Peyer's patch (tissue), 4 donors: ENCODE measurements at regions not wholly inside any gene's neighbourhood (a gene's known extent, or its start where the extent isn't known, plus 50 kb on each side); places are given as distances from the start of the nearest gene placed in this dataset.

Experiments used
- CTCF ChIP-seq, 6 experiments: fragments of 450-650 bp in 4 of 6; fragments of 200-600 bp in 2 of 6; sonication (generic) in 1 of 6; IDR thresholded peaks; one replicate each; pipeline ENCODE4 v1.5.1; 2017 to 2019; ENCODE audit warnings: antibody characterized with exemption in 6 of 6, mild to moderate bottlenecking in 3 of 6, moderate library complexity in 1 of 6
- POLR2A ChIP-seq, 2 donors: fragments of 450-650 bp; IDR thresholded peaks; one replicate each; pipeline ENCODE4 v1.5.1; 2017; ENCODE audit warnings: antibody characterized with exemption in 2 of 2, mild to moderate bottlenecking in 2 of 2, moderate library complexity in 2 of 2

- TF ChIP-seq CTCF (IDR thresholded peaks at IDR 0.05) (no peak), POLR2A (IDR thresholded peaks at IDR 0.05) (no peak)
These were observed 907.7 kb downstream of the BRD1 start for GRCh38 chr22:48919851-48920589.
